ENCODE measurements at regions not wholly inside any gene's neighbourhood (a gene's known extent, or its start where the extent isn't known, plus 50 kb on each side); places are given as distances from the start of the nearest gene placed in this dataset.

DNA sequence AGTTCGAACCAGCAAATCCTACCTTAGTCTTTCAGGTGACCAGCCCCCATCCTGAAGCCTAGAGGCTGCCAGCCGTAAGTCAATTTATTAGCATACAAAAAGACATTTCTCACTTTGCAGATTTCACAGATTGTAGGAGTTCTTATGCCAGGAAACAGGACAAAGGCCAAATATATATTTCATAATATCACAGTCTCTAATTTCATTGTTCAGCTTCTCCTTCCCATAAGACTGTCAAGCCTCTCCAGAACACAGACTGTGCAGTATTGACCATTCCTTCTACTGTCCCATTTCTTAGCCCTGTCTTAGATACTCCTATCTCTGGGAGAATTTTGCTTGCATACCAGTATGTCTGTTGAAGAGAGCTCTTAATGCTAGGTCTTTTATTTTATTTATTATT, 89.2 kb upstream of the RESF1 start:
- no peak overlapping the region for H3K4me3 ChIP-seq
- H3K27me3 ChIP-seq = no peaks in the 10 kb centered on the region
- DNase-seq = no peak
- in situ Hi-C loops (cut with MboI; ENCODE audit: low sequenced_read_pairs in 4 of 4) = no loop called here
- intact Hi-C loops (cut with DNase I; ENCODE audit: low total_unique reads) = loop anchor here (10.0 kb wide), 1 partner anchor 45 kb away; no protein-coding TSS in a partner anchor
- peaks cover 0 to 4% of the 10 kb centered on the region in 2 donors for H3K4me1 ChIP-seq
- no peaks in the 10 kb centered on the region for H3K36me3 ChIP-seq
- no peaks in the 10 kb centered on the region for H3K9me3 ChIP-seq
- TF ChIP-seq POLR2A (IDR thresholded peaks at IDR 0.05) = no peak
- TF ChIP-seq, protein P1, sequence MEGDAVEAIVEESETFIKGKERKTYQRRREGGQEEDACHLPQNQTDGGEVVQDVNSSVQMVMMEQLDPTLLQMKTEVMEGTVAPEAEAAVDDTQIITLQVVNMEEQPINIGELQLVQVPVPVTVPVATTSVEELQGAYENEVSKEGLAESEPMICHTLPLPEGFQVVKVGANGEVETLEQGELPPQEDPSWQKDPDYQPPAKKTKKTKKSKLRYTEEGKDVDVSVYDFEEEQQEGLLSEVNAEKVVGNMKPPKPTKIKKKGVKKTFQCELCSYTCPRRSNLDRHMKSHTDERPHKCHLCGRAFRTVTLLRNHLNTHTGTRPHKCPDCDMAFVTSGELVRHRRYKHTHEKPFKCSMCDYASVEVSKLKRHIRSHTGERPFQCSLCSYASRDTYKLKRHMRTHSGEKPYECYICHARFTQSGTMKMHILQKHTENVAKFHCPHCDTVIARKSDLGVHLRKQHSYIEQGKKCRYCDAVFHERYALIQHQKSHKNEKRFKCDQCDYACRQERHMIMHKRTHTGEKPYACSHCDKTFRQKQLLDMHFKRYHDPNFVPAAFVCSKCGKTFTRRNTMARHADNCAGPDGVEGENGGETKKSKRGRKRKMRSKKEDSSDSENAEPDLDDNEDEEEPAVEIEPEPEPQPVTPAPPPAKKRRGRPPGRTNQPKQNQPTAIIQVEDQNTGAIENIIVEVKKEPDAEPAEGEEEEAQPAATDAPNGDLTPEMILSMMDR (IDR thresholded peaks at IDR 0.05 in 4 of 5, conservative IDR thresholded peaks at IDR 0.05 in 1 of 5) = no peak
- ATAC-seq = no peak
- H3K27ac ChIP-seq = no peak overlapping the region

DNA sequence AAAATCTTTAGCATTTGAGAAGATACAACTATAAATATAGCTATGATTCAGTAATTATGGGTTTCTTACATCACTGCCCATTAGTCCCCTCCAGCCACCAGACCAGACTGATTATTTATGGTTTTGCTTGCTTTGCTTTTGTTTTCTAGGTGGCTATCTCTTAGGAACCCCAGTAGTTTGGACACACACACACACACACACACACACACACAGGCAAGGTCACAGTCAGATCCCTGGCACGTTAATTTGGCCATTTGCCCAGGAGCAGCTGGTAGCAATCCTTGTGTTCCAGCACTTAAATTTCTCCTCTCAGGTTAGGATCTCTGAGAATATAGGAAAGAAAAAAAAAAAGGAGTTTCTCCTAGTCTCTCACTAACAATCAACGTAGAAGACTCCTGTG, 90.2 kb upstream of the RESF1 start:
- H3K36me3 ChIP-seq = no peaks in the 10 kb centered on the region
- H3K27me3 ChIP-seq = no peaks in the 10 kb centered on the region
- H3K4me3 ChIP-seq = no peak overlapping the region
- no peaks in the 10 kb centered on the region for H3K4me1 ChIP-seq
- no peaks in the 10 kb centered on the region for H3K9me3 ChIP-seq
- TF ChIP-seq, protein P1 (IDR thresholded peaks at IDR 0.05 in 4 of 5, conservative IDR thresholded peaks at IDR 0.05 in 1 of 5) = no peak
- no peak for TF ChIP-seq POLR2A (IDR thresholded peaks at IDR 0.05)
- in situ Hi-C loops (cut with MboI; ENCODE audit: low sequenced_read_pairs in 4 of 4) = no loop called here
- no peak for ATAC-seq
- no peak for DNase-seq
- H3K27ac ChIP-seq = no peak overlapping the region
- intact Hi-C loops (cut with DNase I; ENCODE audit: low total_unique reads) = no loop called here

DNA sequence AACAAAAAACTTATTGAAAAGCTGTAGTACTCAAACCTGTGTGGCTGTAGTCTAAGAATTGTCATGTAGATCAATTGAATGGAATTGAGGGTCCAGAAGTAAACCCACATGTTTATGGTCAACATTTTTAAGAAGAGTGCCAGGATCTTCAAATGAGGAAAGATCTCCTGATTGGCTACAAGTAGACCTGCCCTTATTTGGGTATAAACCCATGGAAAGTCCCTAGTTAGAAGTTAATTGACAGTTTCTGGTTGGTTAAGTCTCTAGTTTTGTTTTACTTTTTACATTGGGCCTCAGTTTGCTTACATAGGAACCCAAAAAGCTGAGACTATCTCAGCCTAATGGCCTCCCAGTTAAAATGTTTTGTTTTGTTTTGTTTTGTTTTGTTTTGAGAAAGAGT, 91.9 kb upstream of the RESF1 start:
- H3K27ac ChIP-seq = no peak overlapping the region
- H3K27me3 ChIP-seq = no peaks in the 10 kb centered on the region
- H3K36me3 ChIP-seq = no peaks in the 10 kb centered on the region
- no peaks in the 10 kb centered on the region for H3K4me1 ChIP-seq
- ATAC-seq = no peak
- no peak for TF ChIP-seq POLR2A (IDR thresholded peaks at IDR 0.05)
- TF ChIP-seq, protein P1 (IDR thresholded peaks at IDR 0.05 in 4 of 5, conservative IDR thresholded peaks at IDR 0.05 in 1 of 5) = no peak
- intact Hi-C loops (cut with DNase I; ENCODE audit: low total_unique reads) = no loop called here
- DNase-seq = no peak
- in situ Hi-C loops (cut with MboI; ENCODE audit: low sequenced_read_pairs in 4 of 4) = no loop called here
- no peaks in the 10 kb centered on the region for H3K9me3 ChIP-seq
- no peak overlapping the region for H3K4me3 ChIP-seq

DNA sequence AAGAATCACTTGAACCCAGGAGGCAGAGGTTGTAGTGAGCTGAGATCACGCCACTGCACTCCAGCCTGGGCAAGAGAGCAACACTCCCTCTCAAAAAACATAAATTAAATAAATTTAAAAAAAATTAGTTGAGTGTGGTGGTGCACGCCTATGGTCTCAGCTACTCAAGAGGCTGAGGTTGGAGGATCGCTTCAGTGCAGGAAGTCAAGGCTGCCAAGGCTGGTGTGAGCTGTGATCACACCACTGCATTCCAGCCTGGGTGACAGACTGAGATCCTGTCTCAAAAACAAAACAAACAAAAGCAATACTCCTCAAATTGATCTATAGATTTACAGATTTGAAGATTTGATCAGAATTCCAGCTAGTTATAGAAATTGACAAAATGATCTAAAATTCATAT, 92.7 kb upstream of the RESF1 start:
- Histone ChIP-seq H3K4me1 (no peaks in the 10 kb centered on the region), H3K27me3 (no peaks in the 10 kb centered on the region), H3K27ac (no peak overlapping the region), H3K36me3 (no peaks in the 10 kb centered on the region), H3K9me3 (no peaks in the 10 kb centered on the region), H3K4me3 (no peak overlapping the region)
- ATAC-seq (no peak), DNase-seq (no peak)
- in situ Hi-C loops (cut with MboI; ENCODE audit: low sequenced_read_pairs in 4 of 4) (no loop called here), intact Hi-C loops (cut with DNase I; ENCODE audit: low total_unique reads) (no loop called here)
- TF ChIP-seq POLR2A (IDR thresholded peaks at IDR 0.05) = no peak
- TF ChIP-seq, protein P1 (IDR thresholded peaks at IDR 0.05 in 4 of 5, conservative IDR thresholded peaks at IDR 0.05 in 1 of 5) = no peak

DNA sequence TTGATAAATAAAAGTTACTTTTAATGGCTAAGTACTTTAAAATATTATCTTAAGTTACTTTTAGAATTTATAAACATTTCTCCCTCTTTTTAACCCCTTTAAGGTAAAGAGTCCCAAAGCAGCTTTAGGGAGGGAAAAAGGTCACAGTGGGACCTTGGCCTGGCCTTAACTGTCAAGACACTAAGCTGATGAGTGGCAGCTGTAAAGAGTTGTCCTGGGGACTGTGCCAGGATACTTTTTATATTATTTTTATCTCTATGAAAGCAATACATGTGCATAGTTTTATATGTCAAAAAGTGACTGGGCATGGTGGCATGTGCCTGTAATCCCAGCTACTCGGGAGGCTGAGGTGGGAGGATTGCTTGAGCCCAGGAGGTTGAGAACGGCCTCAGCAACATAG, 94.2 kb upstream of the RESF1 start:
- TF ChIP-seq, protein P1 (IDR thresholded peaks at IDR 0.05 in 4 of 5, conservative IDR thresholded peaks at IDR 0.05 in 1 of 5) = no peak
- no peak for TF ChIP-seq POLR2A (IDR thresholded peaks at IDR 0.05)
- DNase-seq = no peak

More for the DNA sequence above, 94.2 kb upstream of the RESF1 start:
- H3K4me3 ChIP-seq = no peak overlapping the region
- H3K9me3 ChIP-seq = no peaks in the 10 kb centered on the region
- in situ Hi-C loops (cut with MboI; ENCODE audit: low sequenced_read_pairs in 4 of 4) = no loop called here
- no peaks in the 10 kb centered on the region for H3K36me3 ChIP-seq
- H3K27me3 ChIP-seq = no peaks in the 10 kb centered on the region
- no peaks in the 10 kb centered on the region for H3K4me1 ChIP-seq
- no peak overlapping the region for H3K27ac ChIP-seq
- intact Hi-C loops (cut with DNase I; ENCODE audit: low total_unique reads) = no loop called here
- no peak for ATAC-seq
